ENCODE measurements at regions not wholly inside any gene's neighbourhood (a gene's known extent, or its start where the extent isn't known, plus 50 kb on each side); places are given as distances from the start of the nearest gene placed in this dataset.
A peak's percentile ranks its signal among the peaks of the same experiment; 100 is the strongest.
"Not testable (repeated sequence)": the region's sequence is repeated elsewhere in the genome, so short reads cannot be mapped to it uniquely, and the experiment has no call there.

- no peak for ATAC-seq
These were observed 1221.0 kb downstream of the SUCLG1 start for GRCh38 chr2:83238111-83238510.

GRCh38 chr2:83234246-83234645 lies 1224.8 kb downstream of the SUCLG1 start:
- ATAC-seq: no peak

- ATAC-seq: no peak
These were observed 1225.3 kb downstream of the SUCLG1 start for GRCh38 chr2:83233781-83234180.

GRCh38 chr2:83233326-83233725 lies 1225.8 kb downstream of the SUCLG1 start:
- no peak for ATAC-seq

GRCh38 chr2:83229443-83229842 lies 1229.6 kb downstream of the SUCLG1 start:
- no peak for ATAC-seq

- ATAC-seq: no peak
These were observed 1234.4 kb downstream of the SUCLG1 start for GRCh38 chr2:83224591-83225200.

GRCh38 chr2:83221258-83221657 lies 1237.8 kb downstream of the SUCLG1 start:
- no peak for ATAC-seq

GRCh38 chr2:83217854-83218253 lies 1241.2 kb downstream of the SUCLG1 start:
- ATAC-seq: no peak

- peak; percentile 52 for ATAC-seq
These were observed 1262.9 kb downstream of the SUCLG1 start for GRCh38 chr2:83196225-83196624.

- ATAC-seq: no peak
These were observed 1267.8 kb downstream of the SUCLG1 start for GRCh38 chr2:83191316-83191715.

- no peak for ATAC-seq
These were observed 1272.8 kb downstream of the SUCLG1 start for GRCh38 chr2:83186105-83186760.

- ATAC-seq: not testable (repeated sequence)
These were observed 1278.1 kb downstream of the SUCLG1 start for GRCh38 chr2:83180862-83181530.

- no peak for ATAC-seq
These were observed 1282.5 kb downstream of the SUCLG1 start for GRCh38 chr2:83176539-83176938.

- ATAC-seq: no peak
These were observed 1286.2 kb downstream of the SUCLG1 start for GRCh38 chr2:83172841-83173240.

- ATAC-seq: no peak
These were observed 1290.7 kb downstream of the SUCLG1 start for GRCh38 chr2:83168377-83168776.

- no peak for ATAC-seq
These were observed 1296.7 kb downstream of the SUCLG1 start for GRCh38 chr2:83162421-83162820.

GRCh38 chr2:83160571-83160970 lies 1298.5 kb downstream of the SUCLG1 start:
- ATAC-seq: no peak

- no peak for ATAC-seq
These were observed 1303.3 kb downstream of the SUCLG1 start for GRCh38 chr2:83155826-83156225.

- ATAC-seq: no peak
These were observed 1315.1 kb downstream of the SUCLG1 start for GRCh38 chr2:83143946-83144345.

- ATAC-seq: no peak
These were observed 1316.1 kb downstream of the SUCLG1 start for GRCh38 chr2:83142934-83143333.

GRCh38 chr2:83115606-83116005 lies 1343.5 kb downstream of the SUCLG1 start:
- no peak for ATAC-seq

GRCh38 chr2:83115155-83115554 lies 1343.9 kb downstream of the SUCLG1 start:
- no peak for ATAC-seq

GRCh38 chr2:83113953-83114352 lies 1345.1 kb downstream of the SUCLG1 start:
- ATAC-seq: no peak

GRCh38 chr2:83112858-83113257 lies 1346.2 kb downstream of the SUCLG1 start:
- no peak for ATAC-seq
